ENCODE measurements at regions not wholly inside any gene's neighbourhood (a gene's known extent, or its start where the extent isn't known, plus 50 kb on each side); places are given as distances from the start of the nearest gene placed in this dataset.
"Not testable (repeated sequence)": the region's sequence is repeated elsewhere in the genome, so short reads cannot be mapped to it uniquely, and the experiment has no call there.

GRCh38 chr17:37828651-37829124 lies 83.8 kb upstream of the HNF1B start:
- DNase-seq: no peak

- DNase-seq: no peak
Observed at GRCh38 chr17:37827905-37828650, 83.2 kb upstream of the HNF1B start.

- no peak for DNase-seq
Observed at GRCh38 chr17:37826497-37827430, 81.9 kb upstream of the HNF1B start.

- no peak for DNase-seq
Observed at GRCh38 chr17:37825851-37826250, 81.0 kb upstream of the HNF1B start.

GRCh38 chr17:37824534-37825485 lies 80.0 kb upstream of the HNF1B start:
- DNase-seq: no peak

GRCh38 chr17:37823996-37824395 lies 79.1 kb upstream of the HNF1B start:
- DNase-seq: no peak

GRCh38 chr17:37820995-37821713 lies 76.3 kb upstream of the HNF1B start:
- no peak for DNase-seq

- no peak for DNase-seq
Observed at GRCh38 chr17:37820313-37820994, 75.6 kb upstream of the HNF1B start.

GRCh38 chr17:37818689-37819088 lies 73.8 kb upstream of the HNF1B start:
- no peak for DNase-seq

- no peak for DNase-seq
Observed at GRCh38 chr17:37816950-37817349, 72.1 kb upstream of the HNF1B start.

GRCh38 chr17:37815536-37815935 lies 70.7 kb upstream of the HNF1B start:
- DNase-seq: no peak

- DNase-seq: no peak
Observed at GRCh38 chr17:37813751-37814150, 68.9 kb upstream of the HNF1B start.

GRCh38 chr17:37808846-37809245 lies 64.0 kb upstream of the HNF1B start:
- not testable (repeated sequence) for DNase-seq

GRCh38 chr17:37802712-37803416 lies 58.0 kb upstream of the HNF1B start:
- no peak for DNase-seq

GRCh38 chr17:37802061-37802595 lies 57.3 kb upstream of the HNF1B start:
- no peak for DNase-seq

- DNase-seq: no peak
Observed at GRCh38 chr17:37801171-37801570, 56.3 kb upstream of the HNF1B start.

GRCh38 chr17:37797206-37797605 lies 52.3 kb upstream of the HNF1B start:
- no peak for DNase-seq

GRCh38 chr17:37796076-37796475 lies 51.2 kb upstream of the HNF1B start:
- DNase-seq: no peak
